A673 (cell line): ENCODE measurements at regions not wholly inside any gene's neighbourhood (a gene's known extent, or its start where the extent isn't known, plus 50 kb on each side); places are given as distances from the start of the nearest gene placed in this dataset.
"Not testable (repeated sequence)": the region's sequence is repeated elsewhere in the genome, so short reads cannot be mapped to it uniquely, and the experiment has no call there.

Source experiments
- BruUV-seq: library from RNA; stranded (reverse); fragments of 400-500 nt; replicated peaks from 2 replicates; lab custom pipeline; 2021; lab: Mats Ljungman, UMichigan
- CTCF ChIA-PET: fragments of 300-600 bp; sonication (Branson Sonifier 250); formaldehyde crosslinking; loops from one replicate; lab custom pipeline; 2022; ENCODE audit warnings: antibody characterized with exemption; lab: Charles Lee
- POLR2A ChIA-PET: fragments of 300-600 bp; sonication (Branson Sonifier 250); formaldehyde crosslinking; loops from one replicate; lab custom pipeline; 2022; ENCODE audit warnings: antibody characterized with exemption; ENCODE audit not compliant: low non-redundant PET; lab: Charles Lee
- DNase-seq: peaks from one replicate; pipeline ENCODE4 v3.0.0-alpha.2; 2015; ENCODE audit warnings: low spot score
- H3K27ac ChIP-seq: fragments of 200-600 bp; sonication (generic); 2 replicates; pipeline ENCODE4 v1.5.1; 2016; ENCODE audit warnings: mixed run types, low read depth, mild to moderate bottlenecking, mixed read lengths, antibody characterized with exemption, low read length; ENCODE audit not compliant: poor library complexity, severe bottlenecking
- H3K27me3 ChIP-seq: fragments of 200-600 bp; sonication (generic); replicated peaks from 2 replicates; pipeline ENCODE4 v1.6.1; 2017; ENCODE audit warnings: mixed run types, low read depth, mild to moderate bottlenecking, mixed read lengths, antibody characterized with exemption, low read length; ENCODE audit not compliant: insufficient read depth, poor library complexity
- H3K36me3 ChIP-seq: fragments of 200-600 bp; sonication (generic); 2 replicates; pipeline ENCODE4 v1.6.1; 2016; ENCODE audit warnings: mixed run types, mild to moderate bottlenecking, mixed read lengths, antibody characterized with exemption, low read length; ENCODE audit not compliant: insufficient read depth, poor library complexity, severe bottlenecking
- H3K4me1 ChIP-seq: fragments of 200-600 bp; sonication (generic); 2 replicates; pipeline ENCODE4 v1.6.1; 2017; ENCODE audit warnings: mixed run types, mild to moderate bottlenecking, mixed read lengths, antibody characterized with exemption, low read length; ENCODE audit not compliant: insufficient read depth, poor library complexity, severe bottlenecking
- H3K4me3 ChIP-seq: fragments of 200-600 bp; sonication (generic); 2 replicates; pipeline ENCODE4 v1.5.1; 2016; ENCODE audit warnings: low read depth, mixed run types, mild to moderate bottlenecking, mixed read lengths, low read length; ENCODE audit not compliant: poor library complexity, severe bottlenecking
- H3K9me3 ChIP-seq: fragments of 200-600 bp; sonication (generic); 2 replicates; pipeline ENCODE4 v1.6.1; 2016; ENCODE audit warnings: mixed run types, low read depth, mild to moderate bottlenecking, mixed read lengths, antibody characterized with exemption, low read length; ENCODE audit not compliant: poor library complexity, severe bottlenecking
- EZH2 ChIP-seq: fragments of 200-600 bp; sonication (generic); IDR thresholded peaks from 2 replicates; pipeline ENCODE4 v1.6.1; 2017; ENCODE audit warnings: borderline replicate concordance, low read depth, mild to moderate bottlenecking, mixed read lengths, antibody characterized with exemption, low read length; ENCODE audit not compliant: poor library complexity, severe bottlenecking
- intact Hi-C: fragments of 100-400 bp; cut with micrococcal nuclease; formaldehyde crosslinking; loops from one replicate; pipeline ENCODE4 v1.10.0; 2022; ENCODE audit not compliant: unreplicated experiment
- TF ChIP-seq, protein P1 (sequence below): fragments of 300-800, 200-600 bp; sonication (generic); conservative IDR thresholded peaks from 2 replicates; pipeline ENCODE4 v1.5.1; 2017; ENCODE audit warnings: low read depth, mild to moderate bottlenecking, antibody characterized with exemption, low read length, moderate library complexity, mixed read lengths

- TF ChIP-seq EZH2: no peak
- TF ChIP-seq, protein P1, sequence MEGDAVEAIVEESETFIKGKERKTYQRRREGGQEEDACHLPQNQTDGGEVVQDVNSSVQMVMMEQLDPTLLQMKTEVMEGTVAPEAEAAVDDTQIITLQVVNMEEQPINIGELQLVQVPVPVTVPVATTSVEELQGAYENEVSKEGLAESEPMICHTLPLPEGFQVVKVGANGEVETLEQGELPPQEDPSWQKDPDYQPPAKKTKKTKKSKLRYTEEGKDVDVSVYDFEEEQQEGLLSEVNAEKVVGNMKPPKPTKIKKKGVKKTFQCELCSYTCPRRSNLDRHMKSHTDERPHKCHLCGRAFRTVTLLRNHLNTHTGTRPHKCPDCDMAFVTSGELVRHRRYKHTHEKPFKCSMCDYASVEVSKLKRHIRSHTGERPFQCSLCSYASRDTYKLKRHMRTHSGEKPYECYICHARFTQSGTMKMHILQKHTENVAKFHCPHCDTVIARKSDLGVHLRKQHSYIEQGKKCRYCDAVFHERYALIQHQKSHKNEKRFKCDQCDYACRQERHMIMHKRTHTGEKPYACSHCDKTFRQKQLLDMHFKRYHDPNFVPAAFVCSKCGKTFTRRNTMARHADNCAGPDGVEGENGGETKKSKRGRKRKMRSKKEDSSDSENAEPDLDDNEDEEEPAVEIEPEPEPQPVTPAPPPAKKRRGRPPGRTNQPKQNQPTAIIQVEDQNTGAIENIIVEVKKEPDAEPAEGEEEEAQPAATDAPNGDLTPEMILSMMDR: no peak
- POLR2A ChIA-PET: no interaction called here
- no peaks in the 10 kb centered on the region for H3K36me3 ChIP-seq
- peaks cover 5% of the 10 kb centered on the region for H3K4me1 ChIP-seq
- DNase-seq: no peak
- H3K27ac ChIP-seq: no peak overlapping the region
- intact Hi-C loops: no loop called here
- H3K27me3 ChIP-seq: no peaks in the 10 kb centered on the region
- no peak overlapping the region for H3K4me3 ChIP-seq
- no TSS peak for BruUV-seq
- CTCF ChIA-PET: no interaction called here
- no peaks in the 10 kb centered on the region for H3K9me3 ChIP-seq
Observed at GRCh38 chr20:53723621-53724020, 130.0 kb upstream of the ZNF217 start.

DNA sequence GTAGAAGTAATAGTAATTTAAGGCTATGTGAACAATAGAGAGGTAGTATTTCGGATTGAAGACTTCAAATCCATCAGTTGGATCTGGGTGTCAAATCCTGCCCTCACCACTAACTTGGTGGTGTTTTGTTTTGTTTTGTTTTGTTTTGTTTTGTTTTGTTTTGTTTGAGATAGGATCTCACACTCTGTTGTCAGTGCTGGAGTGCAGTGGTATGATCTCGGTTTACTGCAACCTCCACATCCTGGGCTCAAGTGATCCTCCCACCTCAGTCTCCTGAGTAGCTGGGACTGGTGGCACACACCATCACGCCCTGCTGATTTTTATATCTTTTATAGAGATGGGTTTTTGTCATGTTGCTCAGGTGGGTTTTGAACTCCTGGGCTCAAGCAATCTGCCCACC, 129.4 kb upstream of the ZNF217 start:
- no peak for DNase-seq
- no peak overlapping the region for H3K27ac ChIP-seq
- BruUV-seq: no TSS peak
- no peaks in the 10 kb centered on the region for H3K9me3 ChIP-seq
- H3K4me1 ChIP-seq: peaks cover 5% of the 10 kb centered on the region
- no peak overlapping the region for H3K4me3 ChIP-seq
- POLR2A ChIA-PET: no interaction called here
- H3K27me3 ChIP-seq: no peaks in the 10 kb centered on the region
- intact Hi-C loops: no loop called here
- no peak for TF ChIP-seq EZH2
- TF ChIP-seq, protein P1: no peak
- CTCF ChIA-PET: no interaction called here
- H3K36me3 ChIP-seq: no peaks in the 10 kb centered on the region

GRCh38 chr20:53722515-53723036, 128.9 kb upstream of the ZNF217 start:
- POLR2A ChIA-PET: no interaction called here
- no peak for TF ChIP-seq EZH2
- TF ChIP-seq, protein P1: no peak

GRCh38 chr20:53721445-53721963, 127.9 kb upstream of the ZNF217 start:
- intact Hi-C loops, H3K27ac ChIP-seq, H3K36me3 ChIP-seq, BruUV-seq, DNase-seq, CTCF ChIA-PET, H3K27me3 ChIP-seq, H3K4me3 ChIP-seq, H3K9me3 ChIP-seq, POLR2A ChIA-PET, H3K4me1 ChIP-seq: not testable (repeated sequence)

More at GRCh38 chr20:53722515-53723036, 128.9 kb upstream of the ZNF217 start:
- intact Hi-C loops: no loop called here
- Histone ChIP-seq H3K4me1 (peaks cover 5% of the 10 kb centered on the region), H3K36me3 (no peaks in the 10 kb centered on the region), H3K4me3 (no peak overlapping the region), H3K9me3 (no peaks in the 10 kb centered on the region), H3K27ac (no peak overlapping the region), H3K27me3 (no peaks in the 10 kb centered on the region)
- BruUV-seq: no TSS peak
- CTCF ChIA-PET: no interaction called here
- DNase-seq: no peak

DNA sequence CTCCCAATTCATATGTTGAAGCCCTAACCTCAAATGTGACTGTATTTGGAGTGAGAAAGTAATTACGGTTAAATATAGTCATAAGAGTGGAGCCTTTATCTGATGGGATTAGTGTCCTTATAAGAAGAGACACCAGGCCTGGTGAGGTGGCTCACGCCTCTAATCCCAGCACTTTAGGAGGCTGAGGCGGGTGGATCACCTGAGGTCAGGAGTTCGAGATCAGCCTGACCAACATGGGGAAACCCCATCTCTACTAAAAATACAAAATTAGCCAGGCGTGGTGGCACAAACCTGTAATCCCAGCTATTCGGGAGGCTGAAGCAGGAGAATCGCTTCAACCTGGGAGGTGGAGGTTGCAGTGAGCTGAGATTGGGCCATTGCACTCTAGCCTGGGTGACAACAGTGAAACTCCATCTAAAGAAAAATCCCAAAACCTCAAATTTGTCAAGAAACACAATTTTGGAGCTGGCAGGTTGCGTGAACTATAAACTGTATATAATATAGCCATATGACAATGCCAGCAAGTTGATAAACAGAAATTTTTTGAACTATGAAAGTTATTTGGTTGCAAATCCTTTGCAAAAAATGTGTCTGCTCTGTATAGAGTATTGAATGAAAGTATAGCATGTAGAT, 125.6 kb upstream of the ZNF217 start:
- DNase-seq, CTCF ChIA-PET, H3K4me1 ChIP-seq, H3K9me3 ChIP-seq, H3K27me3 ChIP-seq, H3K4me3 ChIP-seq, BruUV-seq, H3K36me3 ChIP-seq, intact Hi-C loops, POLR2A ChIA-PET, H3K27ac ChIP-seq: not testable (repeated sequence)
